Neural progenitor cell (in vitro differentiated cells): ENCODE measurements at regions not wholly inside any gene's neighbourhood (a gene's known extent, or its start where the extent isn't known, plus 50 kb on each side); places are given as distances from the start of the nearest gene placed in this dataset.

ENCODE experiments used
- DNase-seq: peaks from one replicate; pipeline ENCODE4 v3.0.0-alpha.2; 2016; ENCODE audit warnings: low spot score
- H2AFZ ChIP-seq: fragments of 200-600 bp; sonication (generic); replicated peaks from 2 replicates; pipeline ENCODE4 v1.6.1; 2016; ENCODE audit warnings: antibody characterized with exemption
- H3F3A ChIP-seq: fragments of 200-600 bp; sonication (generic); 2 replicates; pipeline ENCODE4 v1.6.1; 2016; ENCODE audit warnings: antibody characterized with exemption, low read depth
- H3K27ac ChIP-seq: fragments of 200-600 bp; sonication (generic); 2 replicates; pipeline ENCODE4 v1.5.1; 2016; ENCODE audit warnings: mild to moderate bottlenecking
- H3K27me3 ChIP-seq: fragments of 200-600 bp; sonication (generic); 2 replicates; pipeline ENCODE4 v1.6.1; 2016; ENCODE audit warnings: mild to moderate bottlenecking, moderate library complexity
- H3K36me3 ChIP-seq: fragments of 200-600 bp; sonication (generic); 2 replicates; pipeline ENCODE4 v1.5.1; 2016
- H3K4me1 ChIP-seq: fragments of 200-600 bp; sonication (generic); 2 replicates; pipeline ENCODE4 v1.6.1; 2016; ENCODE audit warnings: mixed run types
- H3K4me2 ChIP-seq: fragments of 200-600 bp; sonication (generic); 2 replicates; pipeline ENCODE4 v1.6.1; 2016
- H3K4me3 ChIP-seq: fragments of 200-600 bp; sonication (generic); 2 replicates; pipeline ENCODE4 v1.5.1; 2016
- H3K79me2 ChIP-seq: fragments of 200-600 bp; sonication (generic); 2 replicates; pipeline ENCODE4 v1.6.1; 2016; ENCODE audit warnings: low read depth
- H3K9ac ChIP-seq: fragments of 200-600 bp; sonication (generic); 2 replicates; pipeline ENCODE4 v1.6.1; 2016
- H3K9me3 ChIP-seq: fragments of 200-600 bp; sonication (generic); 2 replicates; pipeline ENCODE4 v1.5.1; 2016; ENCODE audit warnings: low read depth
- H4K20me1 ChIP-seq: fragments of 200-600 bp; sonication (generic); 2 replicates; pipeline ENCODE4 v1.6.1; 2016; ENCODE audit warnings: low read depth
- H3K27ac Mint-ChIP-seq: 3 replicates; pipeline ENCODE4 v1.8.0; 2021; ENCODE audit warnings: mixed read lengths
- H3K27me3 Mint-ChIP-seq: 2 replicates; pipeline ENCODE4 v1.8.0; 2022; ENCODE audit warnings: low read depth, mild to moderate bottlenecking, inconsistent platforms, moderate library complexity, mixed read lengths; ENCODE audit not compliant: insufficient read depth
- H3K36me3 Mint-ChIP-seq: 3 replicates; pipeline ENCODE4 v1.8.0; 2021; ENCODE audit warnings: mixed read lengths
- H3K4me1 Mint-ChIP-seq: 3 replicates; pipeline ENCODE4 v1.8.0; 2021; ENCODE audit warnings: mixed read lengths
- H3K4me3 Mint-ChIP-seq: 3 replicates; pipeline ENCODE4 v1.8.0; 2021; ENCODE audit warnings: mild to moderate bottlenecking, moderate library complexity, mixed read lengths
- H3K9me3 Mint-ChIP-seq: 3 replicates; pipeline ENCODE4 v1.8.0; 2020; ENCODE audit warnings: mixed read lengths
- CTCF ChIP-seq: fragments of 200-600 bp; sonication (generic); IDR thresholded peaks from 2 replicates; pipeline ENCODE4 v1.5.1; 2017; ENCODE audit warnings: antibody characterized with exemption, mild to moderate bottlenecking
- EZH2 ChIP-seq: fragments of 200-600 bp; sonication (generic); IDR thresholded peaks from 2 replicates; pipeline ENCODE4 v1.6.1; 2017; ENCODE audit warnings: antibody characterized with exemption, mild to moderate bottlenecking, moderate library complexity
- EZH2phosphoT487 ChIP-seq: fragments of 200-600 bp; sonication (generic); IDR thresholded peaks from 2 replicates; pipeline ENCODE4 v1.6.1; 2017; ENCODE audit warnings: antibody characterized with exemption

- TF ChIP-seq EZH2 (no peak), EZH2phosphoT487 (no peak), CTCF (no peak)
- H3K79me2 ChIP-seq: no peaks in the 10 kb centered on the region
- no peaks in the 10 kb centered on the region for H4K20me1 ChIP-seq
- H3K9me3 ChIP-seq: no peaks in the 10 kb centered on the region
- H3K27ac Mint-ChIP-seq: no peak overlapping the region
- H3K4me3 Mint-ChIP-seq: no peak overlapping the region
- H3K27ac ChIP-seq: no peak overlapping the region
- H3K27me3 Mint-ChIP-seq: peaks cover 3% of the 10 kb centered on the region
- H3K27me3 ChIP-seq: no peaks in the 10 kb centered on the region
- H3K9me3 Mint-ChIP-seq: no peaks in the 10 kb centered on the region
- H3K4me1 ChIP-seq: no peaks in the 10 kb centered on the region
- no peaks in the 10 kb centered on the region for H3F3A ChIP-seq
- H3K36me3 Mint-ChIP-seq: no peaks in the 10 kb centered on the region
- no peaks in the 10 kb centered on the region for H3K36me3 ChIP-seq
- H3K9ac ChIP-seq: no peak overlapping the region
- no peak overlapping the region for H3K4me2 ChIP-seq
- H3K4me3 ChIP-seq: no peak overlapping the region
- no peak for DNase-seq
- H3K4me1 Mint-ChIP-seq: no peaks in the 10 kb centered on the region
- H2AFZ ChIP-seq: peak overlapping the region; percentile 51
Observed at GRCh38 chr1:218069180-218069579, 215.9 kb upstream of the RRP15 start.

DNA sequence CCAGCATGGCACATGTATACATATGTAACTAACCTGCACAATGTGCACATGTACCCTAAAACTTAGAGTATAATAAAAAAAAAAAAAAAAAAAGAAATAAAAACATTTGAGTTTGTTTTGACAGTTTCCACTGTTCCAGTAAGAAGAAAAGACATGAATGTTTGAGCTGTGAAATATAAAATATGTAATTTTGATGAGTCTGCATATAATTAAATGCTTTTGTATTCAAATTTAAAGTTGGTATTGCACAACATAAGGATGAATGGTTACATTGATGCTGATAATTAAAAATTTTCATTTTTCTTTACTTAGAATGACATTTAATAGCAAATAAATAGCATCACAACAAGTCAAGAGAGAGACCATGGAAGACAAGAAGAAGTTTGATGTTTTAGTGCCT lies 212.0 kb upstream of the RRP15 start:
- H3F3A ChIP-seq: no peaks in the 10 kb centered on the region
- H3K4me3 ChIP-seq: no peak overlapping the region
- H3K79me2 ChIP-seq: no peaks in the 10 kb centered on the region
- H3K9me3 ChIP-seq: no peaks in the 10 kb centered on the region
- H3K27ac Mint-ChIP-seq: no peak overlapping the region
- H3K36me3 ChIP-seq: no peaks in the 10 kb centered on the region
- H3K27me3 Mint-ChIP-seq: peaks cover 2% of the 10 kb centered on the region
- no peaks in the 10 kb centered on the region for H3K36me3 Mint-ChIP-seq
- H3K4me2 ChIP-seq: no peak overlapping the region
- no peak for DNase-seq
- TF ChIP-seq CTCF (no peak), EZH2phosphoT487 (no peak), EZH2 (no peak)
- no peak overlapping the region for H3K4me3 Mint-ChIP-seq
- no peak overlapping the region for H2AFZ ChIP-seq
- H4K20me1 ChIP-seq: no peaks in the 10 kb centered on the region
- H3K27me3 ChIP-seq: no peaks in the 10 kb centered on the region
- H3K27ac ChIP-seq: no peak overlapping the region
- no peaks in the 10 kb centered on the region for H3K4me1 ChIP-seq
- peaks cover 2% of the 10 kb centered on the region for H3K9me3 Mint-ChIP-seq
- no peaks in the 10 kb centered on the region for H3K4me1 Mint-ChIP-seq
- H3K9ac ChIP-seq: no peak overlapping the region

GRCh38 chr1:218078916-218079315 lies 206.2 kb upstream of the RRP15 start:
- Histone ChIP-seq H3K27ac (no peak overlapping the region), H3K4me2 (peak overlapping the region; percentile 40), H3K9me3 (no peaks in the 10 kb centered on the region), H2AFZ (peak overlapping the region; percentile 74), H3K4me3 (no peak overlapping the region), H3F3A (no peaks in the 10 kb centered on the region), H4K20me1 (no peaks in the 10 kb centered on the region), H3K9ac (no peak overlapping the region), H3K36me3 (no peaks in the 10 kb centered on the region), H3K4me1 (peaks cover 17% of the 10 kb centered on the region), H3K79me2 (no peaks in the 10 kb centered on the region), H3K27me3 (no peaks in the 10 kb centered on the region)
- no peak for DNase-seq
- no peak overlapping the region for H3K4me3 Mint-ChIP-seq
- peaks cover 2% of the 10 kb centered on the region for H3K9me3 Mint-ChIP-seq
- no peaks in the 10 kb centered on the region for H3K36me3 Mint-ChIP-seq
- H3K27ac Mint-ChIP-seq: no peak overlapping the region
- TF ChIP-seq EZH2phosphoT487: no peak
- TF ChIP-seq EZH2: no peak
- no peak for TF ChIP-seq CTCF
- H3K27me3 Mint-ChIP-seq: peaks cover 2% of the 10 kb centered on the region
- peaks cover 8% of the 10 kb centered on the region for H3K4me1 Mint-ChIP-seq

DNA sequence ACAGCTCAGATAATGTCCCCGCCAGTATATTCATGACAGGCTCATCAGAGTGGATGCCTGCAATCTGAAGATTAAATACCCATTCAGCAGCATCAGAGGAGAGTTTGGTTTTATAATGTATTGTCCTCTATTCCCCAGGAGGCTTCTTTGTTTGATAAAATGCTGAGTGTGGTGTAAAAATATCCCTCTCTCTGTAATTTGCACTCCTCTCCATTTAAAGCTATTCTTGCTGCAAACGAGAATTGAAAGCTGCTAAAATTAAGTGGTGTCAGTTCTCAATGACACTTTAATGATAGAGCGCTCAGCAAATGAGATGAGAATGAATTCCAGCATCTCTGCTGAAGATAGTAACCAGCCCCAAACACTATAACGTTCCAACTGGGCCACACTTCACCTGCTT lies 205.7 kb upstream of the RRP15 start:
- no peak for DNase-seq
- no peaks in the 10 kb centered on the region for H3F3A ChIP-seq
- peaks cover 2% of the 10 kb centered on the region for H3K27me3 Mint-ChIP-seq
- H3K4me3 ChIP-seq: no peak overlapping the region
- H3K36me3 ChIP-seq: no peaks in the 10 kb centered on the region
- no peak overlapping the region for H3K27ac Mint-ChIP-seq
- H3K4me2 ChIP-seq: peak overlapping the region; percentile 40
- peak overlapping the region; percentile 74 for H2AFZ ChIP-seq
- no peaks in the 10 kb centered on the region for H3K79me2 ChIP-seq
- no peak overlapping the region for H3K4me3 Mint-ChIP-seq
- H3K27ac ChIP-seq: no peak overlapping the region
- peaks cover 17% of the 10 kb centered on the region for H3K4me1 ChIP-seq
- H4K20me1 ChIP-seq: no peaks in the 10 kb centered on the region
- H3K36me3 Mint-ChIP-seq: no peaks in the 10 kb centered on the region
- no peaks in the 10 kb centered on the region for H3K27me3 ChIP-seq
- peaks cover 2% of the 10 kb centered on the region for H3K9me3 Mint-ChIP-seq
- H3K9me3 ChIP-seq: no peaks in the 10 kb centered on the region
- H3K4me1 Mint-ChIP-seq: peaks cover 8% of the 10 kb centered on the region
- H3K9ac ChIP-seq: no peak overlapping the region
- TF ChIP-seq EZH2: no peak
- no peak for TF ChIP-seq CTCF
- TF ChIP-seq EZH2phosphoT487: no peak
